Glutamatergic neuron (in vitro differentiated cells): ENCODE measurements at regions not wholly inside any gene's neighbourhood (a gene's known extent, or its start where the extent isn't known, plus 50 kb on each side); places are given as distances from the start of the nearest gene placed in this dataset.
A peak's percentile ranks its signal among the peaks of the same experiment; 100 is the strongest.

ENCODE experiments used
- DNase-seq: peaks from one replicate; pipeline ENCODE4 v3.0.0; 2022
- H3K27ac Mint-ChIP-seq: one replicate; pipeline ENCODE4 v1.8.0; 2020; ENCODE audit warnings: mild to moderate bottlenecking, mixed read lengths, inconsistent platforms; ENCODE audit not compliant: unreplicated experiment
- H3K27me3 Mint-ChIP-seq: one replicate; pipeline ENCODE4 v1.8.0; 2020; ENCODE audit warnings: mild to moderate bottlenecking, moderate library complexity, mixed read lengths, inconsistent platforms; ENCODE audit not compliant: unreplicated experiment
- H3K36me3 Mint-ChIP-seq: one replicate; pipeline ENCODE4 v1.8.0; 2020; ENCODE audit warnings: mild to moderate bottlenecking, mixed read lengths, inconsistent platforms; ENCODE audit not compliant: unreplicated experiment
- H3K4me1 Mint-ChIP-seq: one replicate; pipeline ENCODE4 v1.8.0; 2020; ENCODE audit warnings: mild to moderate bottlenecking, low read depth, mixed read lengths, inconsistent platforms; ENCODE audit not compliant: unreplicated experiment
- H3K4me3 Mint-ChIP-seq: one replicate; pipeline ENCODE4 v1.8.0; 2020; ENCODE audit warnings: mild to moderate bottlenecking, mixed read lengths, inconsistent platforms; ENCODE audit not compliant: unreplicated experiment
- H3K9me3 Mint-ChIP-seq: one replicate; pipeline ENCODE4 v1.8.0; 2020; ENCODE audit warnings: mild to moderate bottlenecking, moderate library complexity, mixed read lengths, inconsistent platforms; ENCODE audit not compliant: unreplicated experiment
- TF ChIP-seq, protein P1 (sequence below): fragments of 200-600 bp; sonication (generic); IDR thresholded peaks from one replicate; pipeline ENCODE4 v1.5.0; 2021; ENCODE audit not compliant: partially characterized antibody, unreplicated experiment

DNA sequence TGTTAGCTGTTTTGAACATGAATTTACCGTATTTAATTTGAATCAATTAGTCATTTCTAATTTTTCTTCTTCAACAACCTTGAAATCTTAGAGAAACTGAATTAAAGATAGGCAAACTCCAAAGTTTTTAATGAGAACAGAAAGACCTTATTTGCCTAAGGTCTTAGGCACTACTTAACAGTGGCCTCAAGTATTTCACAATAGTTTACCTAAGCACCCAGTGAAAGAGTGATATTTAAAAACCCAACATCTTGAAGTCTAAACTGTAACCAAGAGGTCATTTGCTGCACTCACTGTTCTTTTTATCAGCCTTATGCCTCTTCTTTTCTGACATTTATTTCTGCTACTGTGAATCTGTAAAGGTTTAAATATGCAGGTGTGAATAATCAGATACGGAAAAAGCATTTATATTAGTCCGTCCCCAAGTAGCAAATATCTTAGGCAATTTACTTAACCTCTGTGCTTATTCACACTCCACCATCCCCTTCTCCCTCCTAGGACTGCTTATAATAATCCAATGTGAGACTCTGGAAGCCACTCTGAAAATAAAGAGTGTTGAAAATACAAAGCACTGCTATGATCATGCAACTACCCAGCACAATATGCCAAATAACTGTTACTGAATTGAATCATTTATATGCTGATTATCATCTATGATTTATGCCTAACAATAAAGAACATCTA lies 105.7 kb downstream of the ELAPOR2 start:
- TF ChIP-seq, protein P1, sequence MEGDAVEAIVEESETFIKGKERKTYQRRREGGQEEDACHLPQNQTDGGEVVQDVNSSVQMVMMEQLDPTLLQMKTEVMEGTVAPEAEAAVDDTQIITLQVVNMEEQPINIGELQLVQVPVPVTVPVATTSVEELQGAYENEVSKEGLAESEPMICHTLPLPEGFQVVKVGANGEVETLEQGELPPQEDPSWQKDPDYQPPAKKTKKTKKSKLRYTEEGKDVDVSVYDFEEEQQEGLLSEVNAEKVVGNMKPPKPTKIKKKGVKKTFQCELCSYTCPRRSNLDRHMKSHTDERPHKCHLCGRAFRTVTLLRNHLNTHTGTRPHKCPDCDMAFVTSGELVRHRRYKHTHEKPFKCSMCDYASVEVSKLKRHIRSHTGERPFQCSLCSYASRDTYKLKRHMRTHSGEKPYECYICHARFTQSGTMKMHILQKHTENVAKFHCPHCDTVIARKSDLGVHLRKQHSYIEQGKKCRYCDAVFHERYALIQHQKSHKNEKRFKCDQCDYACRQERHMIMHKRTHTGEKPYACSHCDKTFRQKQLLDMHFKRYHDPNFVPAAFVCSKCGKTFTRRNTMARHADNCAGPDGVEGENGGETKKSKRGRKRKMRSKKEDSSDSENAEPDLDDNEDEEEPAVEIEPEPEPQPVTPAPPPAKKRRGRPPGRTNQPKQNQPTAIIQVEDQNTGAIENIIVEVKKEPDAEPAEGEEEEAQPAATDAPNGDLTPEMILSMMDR: no peak
- no peaks in the 10 kb centered on the region for H3K9me3 Mint-ChIP-seq
- peak overlapping the region; percentile 45 for H3K27ac Mint-ChIP-seq
- H3K36me3 Mint-ChIP-seq: no peaks in the 10 kb centered on the region
- no peak overlapping the region for H3K4me3 Mint-ChIP-seq
- H3K4me1 Mint-ChIP-seq: peaks cover 20% of the 10 kb centered on the region
- DNase-seq: no peak
- H3K27me3 Mint-ChIP-seq: no peaks in the 10 kb centered on the region

DNA sequence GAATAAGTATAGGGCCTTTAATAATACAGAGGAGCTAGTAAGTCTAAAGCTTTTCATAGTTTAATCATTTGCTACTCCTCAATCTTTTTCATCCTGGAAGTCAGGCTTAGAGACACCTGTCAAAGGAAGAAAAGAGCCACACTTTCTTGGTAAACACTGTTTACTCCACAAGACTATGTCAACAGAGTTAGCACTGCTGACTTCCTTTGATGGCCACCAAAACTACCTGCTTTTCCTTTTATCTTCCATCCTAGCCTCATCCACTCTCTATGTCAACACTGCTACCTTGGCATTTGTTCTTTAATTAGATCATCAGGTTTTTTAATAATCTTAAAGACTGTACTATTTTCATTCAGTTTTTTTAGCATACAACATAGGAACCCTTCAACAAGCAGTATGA lies 106.2 kb downstream of the ELAPOR2 start:
- no peaks in the 10 kb centered on the region for H3K36me3 Mint-ChIP-seq
- no peaks in the 10 kb centered on the region for H3K27me3 Mint-ChIP-seq
- H3K9me3 Mint-ChIP-seq: no peaks in the 10 kb centered on the region
- TF ChIP-seq, protein P1: no peak
- DNase-seq: no peak
- H3K4me3 Mint-ChIP-seq: no peak overlapping the region
- H3K4me1 Mint-ChIP-seq: peaks cover 21% of the 10 kb centered on the region
- no peak overlapping the region for H3K27ac Mint-ChIP-seq

DNA sequence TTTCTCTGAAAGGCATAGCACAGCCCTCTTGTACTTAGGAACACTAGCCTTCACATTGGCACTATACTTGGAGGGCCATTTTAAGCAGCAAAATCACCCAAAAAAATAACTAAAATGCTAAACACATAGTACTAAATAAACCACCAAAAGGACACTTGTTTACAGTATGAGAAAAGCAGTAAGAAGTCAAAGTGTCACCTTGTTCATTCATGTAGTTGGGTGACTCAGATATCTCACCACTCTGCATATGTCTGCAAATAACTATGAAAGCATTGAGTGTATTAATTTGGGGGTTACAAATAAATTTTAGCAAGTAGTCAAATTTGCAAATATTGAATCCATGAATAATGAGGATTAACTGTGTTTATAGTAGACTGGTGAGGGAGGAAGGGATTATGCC lies 107.6 kb downstream of the ELAPOR2 start:
- no peak for DNase-seq
- Mint-ChIP-seq H3K27me3 (no peaks in the 10 kb centered on the region), H3K9me3 (no peaks in the 10 kb centered on the region), H3K27ac (no peak overlapping the region), H3K4me3 (no peak overlapping the region), H3K4me1 (peaks cover 24% of the 10 kb centered on the region), H3K36me3 (no peaks in the 10 kb centered on the region)
- TF ChIP-seq, protein P1: no peak

DNA sequence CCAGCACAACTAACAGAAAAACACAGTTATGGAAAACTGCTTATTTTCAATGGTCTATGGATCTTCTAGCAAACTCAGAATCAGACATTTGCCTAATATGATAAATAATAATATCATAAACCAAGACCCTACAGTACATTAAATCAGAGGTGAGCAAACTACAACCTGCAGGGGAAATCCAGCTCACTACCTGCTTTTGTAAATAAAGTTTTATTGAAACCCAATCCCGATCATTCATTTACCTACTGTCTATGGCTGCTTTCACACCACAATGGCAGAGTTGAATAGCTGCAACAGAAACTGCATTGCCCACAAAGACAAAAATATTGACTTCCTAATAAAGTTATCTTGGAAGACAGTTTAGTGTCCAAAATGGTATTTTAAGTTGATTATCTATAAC lies 108.5 kb downstream of the ELAPOR2 start:
- peaks cover 17% of the 10 kb centered on the region for H3K4me1 Mint-ChIP-seq
- no peaks in the 10 kb centered on the region for H3K27me3 Mint-ChIP-seq
- H3K36me3 Mint-ChIP-seq: no peaks in the 10 kb centered on the region
- H3K4me3 Mint-ChIP-seq: no peak overlapping the region
- TF ChIP-seq, protein P1: no peak
- H3K27ac Mint-ChIP-seq: no peak overlapping the region
- DNase-seq: no peak
- no peaks in the 10 kb centered on the region for H3K9me3 Mint-ChIP-seq

DNA sequence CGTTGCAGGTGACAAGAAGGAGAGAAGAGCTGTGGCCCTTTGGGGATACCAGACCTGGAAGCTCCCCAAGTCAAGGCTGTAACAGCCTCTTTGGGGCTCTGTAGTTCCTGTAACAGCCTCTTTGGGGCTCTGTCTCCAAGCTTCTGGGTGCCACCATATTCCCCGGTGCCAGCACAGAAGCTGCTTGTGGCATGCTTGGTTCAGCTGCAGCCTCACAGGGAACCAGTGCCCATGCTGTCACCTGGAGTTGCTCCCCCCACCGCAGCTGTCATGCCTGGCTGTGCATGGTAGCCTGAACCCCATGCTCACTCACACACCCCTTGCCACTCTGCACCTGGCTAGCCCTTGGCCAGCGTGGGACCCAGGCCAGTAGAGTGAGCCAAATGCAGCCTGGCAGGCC lies 109.1 kb downstream of the ELAPOR2 start:
- no peaks in the 10 kb centered on the region for H3K36me3 Mint-ChIP-seq
- peaks cover 14% of the 10 kb centered on the region for H3K4me1 Mint-ChIP-seq
- TF ChIP-seq, protein P1: no peak
- H3K27ac Mint-ChIP-seq: no peak overlapping the region
- H3K27me3 Mint-ChIP-seq: no peaks in the 10 kb centered on the region
- no peak for DNase-seq
- H3K4me3 Mint-ChIP-seq: no peak overlapping the region
- H3K9me3 Mint-ChIP-seq: no peaks in the 10 kb centered on the region
